Stimulated activated CD8-positive, alpha-beta memory T cell treated with anti-CD3 and anti-CD28 coated beads, Interleukin-12 subunit alpha, Interleukin-12 subunit beta, amount 100 ng/mL, for 1 hour (primary cell): ENCODE measurements at regions not wholly inside any gene's neighbourhood (a gene's known extent, or its start where the extent isn't known, plus 50 kb on each side); places are given as distances from the start of the nearest gene placed in this dataset.
"Not testable (repeated sequence)": the region's sequence is repeated elsewhere in the genome, so short reads cannot be mapped to it uniquely, and the experiment has no call there.

Experiments used
- DNase-seq: peaks from one replicate; pipeline ENCODE4 v3.0.0-alpha.2; 2020; ENCODE audit warnings: low read depth

GRCh38 chr16:85276258-85276657, 164.0 kb upstream of the CIBAR2 start:
- DNase-seq = no peak

- DNase-seq = no peak
These were observed 164.4 kb upstream of the CIBAR2 start for GRCh38 chr16:85276721-85277120.

- DNase-seq = no peak
These were observed 166.6 kb upstream of the CIBAR2 start for GRCh38 chr16:85278839-85279238.

- no peak for DNase-seq
These were observed 167.1 kb upstream of the CIBAR2 start for GRCh38 chr16:85279402-85279801.

- no peak for DNase-seq
These were observed 167.7 kb upstream of the CIBAR2 start for GRCh38 chr16:85279825-85280545.

GRCh38 chr16:85281181-85281580, 168.9 kb upstream of the CIBAR2 start:
- DNase-seq = no peak

- DNase-seq = no peak
These were observed 170.6 kb upstream of the CIBAR2 start for GRCh38 chr16:85282842-85283241.

GRCh38 chr16:85283305-85284050, 171.2 kb upstream of the CIBAR2 start:
- DNase-seq = no peak

GRCh38 chr16:85284141-85284817, 172.0 kb upstream of the CIBAR2 start:
- no peak for DNase-seq

- no peak for DNase-seq
These were observed 173.4 kb upstream of the CIBAR2 start for GRCh38 chr16:85285681-85286065.

GRCh38 chr16:85286066-85286831, 174.0 kb upstream of the CIBAR2 start:
- DNase-seq = no peak

- DNase-seq = no peak
These were observed 174.9 kb upstream of the CIBAR2 start for GRCh38 chr16:85286951-85287814.

- DNase-seq = not testable (repeated sequence)
These were observed 175.5 kb upstream of the CIBAR2 start for GRCh38 chr16:85287815-85288109.

GRCh38 chr16:85288341-85288868, 176.1 kb upstream of the CIBAR2 start:
- no peak for DNase-seq

- DNase-seq = no peak
These were observed 176.8 kb upstream of the CIBAR2 start for GRCh38 chr16:85288869-85289660.

GRCh38 chr16:85289760-85290625, 177.7 kb upstream of the CIBAR2 start:
- DNase-seq = no peak

- no peak for DNase-seq
These were observed 178.5 kb upstream of the CIBAR2 start for GRCh38 chr16:85290626-85291301.

- DNase-seq = no peak
These were observed 179.3 kb upstream of the CIBAR2 start for GRCh38 chr16:85291302-85292148.
